Type B pancreatic cell (in vitro differentiated cells): ENCODE measurements at regions not wholly inside any gene's neighbourhood (a gene's known extent, or its start where the extent isn't known, plus 50 kb on each side); places are given as distances from the start of the nearest gene placed in this dataset.

ENCODE experiments used
- DNase-seq: peaks from one replicate; pipeline ENCODE4 v3.0.0; 2021; ENCODE audit warnings: mixed read lengths; ENCODE audit not compliant: unreplicated experiment; ENCODE audit errors: extremely low spot score
- H3K27ac Mint-ChIP-seq: 2 replicates; pipeline ENCODE4 v1.8.0; 2021; ENCODE audit warnings: mild to moderate bottlenecking, mixed read lengths
- H3K27me3 Mint-ChIP-seq: 2 replicates; pipeline ENCODE4 v1.8.0; 2021; ENCODE audit warnings: mixed read lengths
- H3K36me3 Mint-ChIP-seq: 2 replicates; pipeline ENCODE4 v1.8.0; 2021; ENCODE audit warnings: mixed read lengths
- H3K4me1 Mint-ChIP-seq: one replicate; pipeline ENCODE4 v1.8.0; 2021; ENCODE audit warnings: mixed read lengths; ENCODE audit not compliant: unreplicated experiment
- H3K4me3 Mint-ChIP-seq: 2 replicates; pipeline ENCODE4 v1.8.0; 2021; ENCODE audit warnings: mild to moderate bottlenecking, mixed read lengths
- H3K9me3 Mint-ChIP-seq: 2 replicates; pipeline ENCODE4 v1.8.0; 2021; ENCODE audit warnings: mixed read lengths
- TF ChIP-seq, protein P1 (sequence below): fragments of 200-600 bp; sonication (generic); conservative IDR thresholded peaks from 2 replicates; pipeline ENCODE4 v1.5.0; 2021; ENCODE audit warnings: antibody characterized with exemption, mild to moderate bottlenecking

DNA sequence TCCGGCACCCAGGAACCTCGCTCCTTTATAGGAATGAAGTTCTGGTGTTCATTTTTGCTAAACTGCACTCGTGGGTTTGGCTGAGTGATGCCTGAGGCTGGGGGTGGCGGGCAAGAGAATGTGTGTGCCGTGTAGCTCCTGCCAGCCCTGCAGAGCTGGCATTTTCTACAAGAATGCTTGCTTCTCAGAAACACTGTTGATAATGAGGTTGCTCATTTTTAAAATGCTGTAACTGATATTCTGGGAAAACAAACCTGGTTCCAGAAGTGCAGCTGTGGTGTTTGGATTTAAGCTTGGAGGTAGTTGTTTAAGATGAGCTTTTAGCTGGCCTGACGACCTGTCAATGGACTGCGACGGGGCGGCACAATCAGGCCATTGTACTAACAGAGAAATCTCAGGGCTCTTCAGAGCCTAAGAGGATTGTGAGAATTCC lies 511.9 kb upstream of the TNP1 start:
- Mint-ChIP-seq H3K4me3 (no peak overlapping the region), H3K27ac (no peak overlapping the region), H3K4me1 (peaks cover 18% of the 10 kb centered on the region), H3K36me3 (peaks cover 3% of the 10 kb centered on the region), H3K9me3 (peaks cover 3% of the 10 kb centered on the region), H3K27me3 (peaks cover 51% of the 10 kb centered on the region)
- TF ChIP-seq, protein P1, sequence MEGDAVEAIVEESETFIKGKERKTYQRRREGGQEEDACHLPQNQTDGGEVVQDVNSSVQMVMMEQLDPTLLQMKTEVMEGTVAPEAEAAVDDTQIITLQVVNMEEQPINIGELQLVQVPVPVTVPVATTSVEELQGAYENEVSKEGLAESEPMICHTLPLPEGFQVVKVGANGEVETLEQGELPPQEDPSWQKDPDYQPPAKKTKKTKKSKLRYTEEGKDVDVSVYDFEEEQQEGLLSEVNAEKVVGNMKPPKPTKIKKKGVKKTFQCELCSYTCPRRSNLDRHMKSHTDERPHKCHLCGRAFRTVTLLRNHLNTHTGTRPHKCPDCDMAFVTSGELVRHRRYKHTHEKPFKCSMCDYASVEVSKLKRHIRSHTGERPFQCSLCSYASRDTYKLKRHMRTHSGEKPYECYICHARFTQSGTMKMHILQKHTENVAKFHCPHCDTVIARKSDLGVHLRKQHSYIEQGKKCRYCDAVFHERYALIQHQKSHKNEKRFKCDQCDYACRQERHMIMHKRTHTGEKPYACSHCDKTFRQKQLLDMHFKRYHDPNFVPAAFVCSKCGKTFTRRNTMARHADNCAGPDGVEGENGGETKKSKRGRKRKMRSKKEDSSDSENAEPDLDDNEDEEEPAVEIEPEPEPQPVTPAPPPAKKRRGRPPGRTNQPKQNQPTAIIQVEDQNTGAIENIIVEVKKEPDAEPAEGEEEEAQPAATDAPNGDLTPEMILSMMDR, result no peak
- DNase-seq, result no peak

DNA sequence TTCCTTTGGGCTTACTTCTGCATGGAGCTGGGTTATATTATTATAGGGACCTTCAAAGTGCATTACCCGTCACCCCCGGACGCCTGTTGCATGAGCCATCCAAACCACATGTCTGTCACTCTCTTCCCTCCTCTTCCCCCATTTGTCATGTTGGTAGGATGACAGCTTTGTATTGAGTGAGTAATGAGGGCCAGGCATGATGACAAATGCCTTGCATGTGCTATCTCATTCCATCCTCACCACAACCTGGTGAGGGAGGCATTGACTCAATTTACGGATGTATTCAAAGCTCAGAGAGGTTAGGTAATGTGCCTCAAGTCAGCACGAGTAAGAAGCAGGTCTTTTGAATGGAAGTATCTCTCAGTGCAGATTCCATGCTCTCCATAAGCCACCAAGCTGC lies 510.5 kb upstream of the TNP1 start:
- TF ChIP-seq, protein P1, result no peak
- H3K4me1 Mint-ChIP-seq, result peaks cover 18% of the 10 kb centered on the region
- no peak for DNase-seq
- no peak overlapping the region for H3K27ac Mint-ChIP-seq
- H3K27me3 Mint-ChIP-seq, result peaks cover 41% of the 10 kb centered on the region
- no peaks in the 10 kb centered on the region for H3K36me3 Mint-ChIP-seq
- H3K9me3 Mint-ChIP-seq, result peaks cover 3% of the 10 kb centered on the region
- H3K4me3 Mint-ChIP-seq, result no peak overlapping the region

DNA sequence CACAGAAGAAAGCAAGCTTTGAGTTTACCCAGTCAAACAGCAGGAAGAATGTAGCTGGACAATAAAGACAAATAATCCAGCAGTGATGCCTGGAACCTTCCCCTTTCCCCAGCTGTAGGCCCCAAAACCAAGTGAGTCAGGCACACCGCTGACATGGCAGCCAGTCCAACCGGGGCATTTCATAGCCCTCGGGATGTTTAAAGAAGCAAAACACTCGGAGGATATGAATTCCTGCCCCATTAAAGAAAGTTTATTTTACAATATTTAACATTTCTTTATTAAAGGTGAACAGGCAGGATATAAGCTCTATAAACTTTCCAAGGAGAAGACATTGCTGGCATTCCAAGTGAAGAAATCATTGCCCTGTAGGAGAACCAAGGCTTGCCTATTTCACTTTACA lies 507.6 kb upstream of the TNP1 start:
- Mint-ChIP-seq H3K4me1 (peaks cover 22% of the 10 kb centered on the region), H3K27me3 (peaks cover 40% of the 10 kb centered on the region), H3K27ac (no peak overlapping the region), H3K4me3 (no peak overlapping the region), H3K9me3 (peaks cover 13% of the 10 kb centered on the region), H3K36me3 (peaks cover 6% of the 10 kb centered on the region)
- DNase-seq, result no peak
- TF ChIP-seq, protein P1, result no peak

DNA sequence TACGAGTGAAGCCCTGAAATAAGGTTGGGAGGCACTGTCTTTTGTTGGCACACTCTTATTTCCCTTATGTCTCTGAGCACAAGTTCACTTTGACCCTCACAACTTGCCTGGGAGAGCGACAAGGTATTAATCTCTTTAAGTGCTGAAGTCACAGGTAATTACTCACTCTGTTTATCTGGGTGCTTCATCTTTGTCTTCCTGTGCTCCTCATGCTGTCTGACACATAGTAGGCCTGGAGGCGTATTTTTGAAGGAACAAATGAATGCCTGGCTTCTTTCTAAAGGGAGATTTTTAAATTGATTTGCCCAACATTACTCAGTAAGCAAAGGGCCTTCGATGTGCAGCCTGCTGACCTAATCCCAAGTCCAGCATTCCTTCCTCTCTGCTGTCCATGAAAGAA lies 507.1 kb upstream of the TNP1 start:
- no peak for DNase-seq
- peaks cover 13% of the 10 kb centered on the region for H3K9me3 Mint-ChIP-seq
- H3K27ac Mint-ChIP-seq, result no peak overlapping the region
- peaks cover 17% of the 10 kb centered on the region for H3K4me1 Mint-ChIP-seq
- H3K27me3 Mint-ChIP-seq, result peaks cover 38% of the 10 kb centered on the region
- H3K36me3 Mint-ChIP-seq, result peaks cover 6% of the 10 kb centered on the region
- TF ChIP-seq, protein P1, result no peak
- no peak overlapping the region for H3K4me3 Mint-ChIP-seq

DNA sequence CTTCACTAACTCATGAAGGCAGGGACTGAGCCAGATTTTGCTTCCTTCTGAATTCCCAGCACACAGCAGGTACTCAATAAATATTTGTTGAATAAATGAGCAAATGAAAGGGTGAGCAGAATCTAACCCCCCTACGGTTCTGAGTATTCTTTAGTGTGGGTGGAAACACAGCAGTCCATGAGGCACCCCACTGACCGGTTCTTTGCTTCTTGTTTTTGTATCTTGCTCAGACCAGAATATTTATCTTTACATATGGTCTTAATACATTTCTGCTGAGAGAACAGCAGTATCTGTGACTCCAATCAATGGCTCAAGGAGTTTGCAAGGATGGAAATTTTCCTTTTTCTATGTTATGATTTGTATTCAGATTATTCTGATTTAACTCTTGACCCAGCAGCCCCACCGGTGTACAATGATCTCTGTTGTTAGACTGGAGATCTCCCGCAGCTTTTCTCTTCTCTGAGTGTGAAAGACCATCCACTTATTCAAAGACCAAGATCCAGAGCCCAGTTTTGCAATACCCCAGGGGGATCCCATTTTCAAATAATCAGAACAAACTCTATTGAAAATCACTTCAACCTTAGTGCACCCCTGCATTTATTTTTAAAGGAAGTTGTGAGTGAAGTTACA lies 506.5 kb upstream of the TNP1 start:
- peaks cover 36% of the 10 kb centered on the region for H3K27me3 Mint-ChIP-seq

More for the DNA sequence above, 506.5 kb upstream of the TNP1 start:
- no peak overlapping the region for H3K27ac Mint-ChIP-seq
- DNase-seq, result no peak
- no peak overlapping the region for H3K4me3 Mint-ChIP-seq
- peaks cover 12% of the 10 kb centered on the region for H3K4me1 Mint-ChIP-seq
- TF ChIP-seq, protein P1, result no peak
- peaks cover 6% of the 10 kb centered on the region for H3K36me3 Mint-ChIP-seq
- H3K9me3 Mint-ChIP-seq, result peaks cover 13% of the 10 kb centered on the region
